Panc1 (cell line): ENCODE measurements at regions not wholly inside any gene's neighbourhood (a gene's known extent, or its start where the extent isn't known, plus 50 kb on each side); places are given as distances from the start of the nearest gene placed in this dataset.

ENCODE experiments used
- POLR2AphosphoS5 ChIP-seq: IDR thresholded peaks from 2 replicates; pipeline ENCODE4 v1.6.1; 2012; ENCODE audit warnings: mild to moderate bottlenecking, low read depth, low read length, moderate library complexity
- SIN3A ChIP-seq: IDR thresholded peaks from 2 replicates; pipeline ENCODE4 v1.6.1; 2012; ENCODE audit warnings: low read depth, mild to moderate bottlenecking, low read length, moderate library complexity, borderline replicate concordance; ENCODE audit not compliant: insufficient read depth
- TF ChIP-seq, protein P1 (sequence below): fragments of 450-650 bp; IDR thresholded peaks from 2 replicates; pipeline ENCODE4 v1.5.1; 2017; ENCODE audit warnings: mild to moderate bottlenecking
- TF ChIP-seq, protein P2 (sequence below), 2 experiments: IDR thresholded peaks; 2 replicates each; pipeline ENCODE4 v1.6.1; 2011 to 2012; ENCODE audit warnings: low read depth in 2 of 2, control low read depth in 1 of 2, low read length in 1 of 2, mild to moderate bottlenecking in 1 of 2, moderate library complexity in 1 of 2; ENCODE audit not compliant: insufficient read depth in 1 of 2

DNA sequence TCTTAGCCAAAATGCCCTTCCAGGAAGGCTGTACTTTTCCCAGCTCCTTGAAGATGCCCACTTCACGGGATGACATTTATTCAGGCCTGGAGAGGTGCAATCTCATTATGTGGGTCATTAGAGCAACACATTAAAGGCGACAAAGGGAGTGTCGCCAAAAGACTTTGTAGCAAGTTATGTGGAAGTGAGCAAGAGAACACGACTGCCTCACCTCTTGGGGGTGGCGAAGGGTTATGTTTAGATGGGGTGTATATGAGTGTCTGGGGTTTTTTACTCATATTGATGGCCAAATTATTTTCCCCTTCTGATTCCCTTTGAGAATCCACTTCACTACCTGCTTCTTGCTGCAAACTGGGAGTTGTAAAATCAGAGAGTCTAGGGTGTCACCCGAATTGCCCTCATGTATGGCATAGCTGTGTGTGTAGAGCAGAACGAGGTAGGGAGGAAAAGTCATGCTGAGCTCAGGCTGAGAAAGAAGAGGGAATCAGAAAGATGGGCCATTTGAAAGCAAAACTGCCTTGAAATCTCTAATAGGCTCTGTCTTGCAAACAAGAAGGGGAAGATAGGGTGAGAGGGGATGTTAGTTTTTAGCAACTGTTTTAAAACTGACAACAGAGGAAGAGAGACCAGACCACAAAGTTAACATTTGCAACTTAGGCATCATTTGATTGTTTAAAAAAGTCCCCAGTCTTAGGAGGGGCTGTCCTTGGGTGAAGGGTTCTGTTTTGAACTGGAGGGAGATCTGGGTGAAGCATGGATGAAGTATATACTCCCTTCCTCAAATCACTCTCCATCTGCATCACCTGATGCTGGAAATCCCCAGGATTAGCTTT, 97.1 kb upstream of the IL12B start:
- TF ChIP-seq, protein P1, sequence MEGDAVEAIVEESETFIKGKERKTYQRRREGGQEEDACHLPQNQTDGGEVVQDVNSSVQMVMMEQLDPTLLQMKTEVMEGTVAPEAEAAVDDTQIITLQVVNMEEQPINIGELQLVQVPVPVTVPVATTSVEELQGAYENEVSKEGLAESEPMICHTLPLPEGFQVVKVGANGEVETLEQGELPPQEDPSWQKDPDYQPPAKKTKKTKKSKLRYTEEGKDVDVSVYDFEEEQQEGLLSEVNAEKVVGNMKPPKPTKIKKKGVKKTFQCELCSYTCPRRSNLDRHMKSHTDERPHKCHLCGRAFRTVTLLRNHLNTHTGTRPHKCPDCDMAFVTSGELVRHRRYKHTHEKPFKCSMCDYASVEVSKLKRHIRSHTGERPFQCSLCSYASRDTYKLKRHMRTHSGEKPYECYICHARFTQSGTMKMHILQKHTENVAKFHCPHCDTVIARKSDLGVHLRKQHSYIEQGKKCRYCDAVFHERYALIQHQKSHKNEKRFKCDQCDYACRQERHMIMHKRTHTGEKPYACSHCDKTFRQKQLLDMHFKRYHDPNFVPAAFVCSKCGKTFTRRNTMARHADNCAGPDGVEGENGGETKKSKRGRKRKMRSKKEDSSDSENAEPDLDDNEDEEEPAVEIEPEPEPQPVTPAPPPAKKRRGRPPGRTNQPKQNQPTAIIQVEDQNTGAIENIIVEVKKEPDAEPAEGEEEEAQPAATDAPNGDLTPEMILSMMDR, result no peak; the same call in 1 of the 2 replicates
- TF ChIP-seq SIN3A (no peak), POLR2AphosphoS5 (no peak)
- TF ChIP-seq, protein P2, sequence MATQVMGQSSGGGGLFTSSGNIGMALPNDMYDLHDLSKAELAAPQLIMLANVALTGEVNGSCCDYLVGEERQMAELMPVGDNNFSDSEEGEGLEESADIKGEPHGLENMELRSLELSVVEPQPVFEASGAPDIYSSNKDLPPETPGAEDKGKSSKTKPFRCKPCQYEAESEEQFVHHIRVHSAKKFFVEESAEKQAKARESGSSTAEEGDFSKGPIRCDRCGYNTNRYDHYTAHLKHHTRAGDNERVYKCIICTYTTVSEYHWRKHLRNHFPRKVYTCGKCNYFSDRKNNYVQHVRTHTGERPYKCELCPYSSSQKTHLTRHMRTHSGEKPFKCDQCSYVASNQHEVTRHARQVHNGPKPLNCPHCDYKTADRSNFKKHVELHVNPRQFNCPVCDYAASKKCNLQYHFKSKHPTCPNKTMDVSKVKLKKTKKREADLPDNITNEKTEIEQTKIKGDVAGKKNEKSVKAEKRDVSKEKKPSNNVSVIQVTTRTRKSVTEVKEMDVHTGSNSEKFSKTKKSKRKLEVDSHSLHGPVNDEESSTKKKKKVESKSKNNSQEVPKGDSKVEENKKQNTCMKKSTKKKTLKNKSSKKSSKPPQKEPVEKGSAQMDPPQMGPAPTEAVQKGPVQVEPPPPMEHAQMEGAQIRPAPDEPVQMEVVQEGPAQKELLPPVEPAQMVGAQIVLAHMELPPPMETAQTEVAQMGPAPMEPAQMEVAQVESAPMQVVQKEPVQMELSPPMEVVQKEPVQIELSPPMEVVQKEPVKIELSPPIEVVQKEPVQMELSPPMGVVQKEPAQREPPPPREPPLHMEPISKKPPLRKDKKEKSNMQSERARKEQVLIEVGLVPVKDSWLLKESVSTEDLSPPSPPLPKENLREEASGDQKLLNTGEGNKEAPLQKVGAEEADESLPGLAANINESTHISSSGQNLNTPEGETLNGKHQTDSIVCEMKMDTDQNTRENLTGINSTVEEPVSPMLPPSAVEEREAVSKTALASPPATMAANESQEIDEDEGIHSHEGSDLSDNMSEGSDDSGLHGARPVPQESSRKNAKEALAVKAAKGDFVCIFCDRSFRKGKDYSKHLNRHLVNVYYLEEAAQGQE (IDR thresholded peaks at IDR 0.05; ENCODE audit: insufficient read depth in 1 of 2, low read depth in 2 of 2, low read length in 1 of 2), result no peak
